GM18868 (cell line): ENCODE measurements at regions not wholly inside any gene's neighbourhood (a gene's known extent, or its start where the extent isn't known, plus 50 kb on each side); places are given as distances from the start of the nearest gene placed in this dataset.
A peak's percentile ranks its signal among the peaks of the same experiment; 100 is the strongest.

Source experiments
- ATAC-seq: cut with Tn5 transposase; IDR thresholded peaks from one replicate; pipeline ENCODE4 v1.9.1; 2021; ENCODE audit warnings: mild to moderate bottlenecking, moderate library complexity; ENCODE audit not compliant: unreplicated experiment

GRCh38 chr12:77578466-77579220, 252.1 kb upstream of the NAV3 start:
- ATAC-seq, result no peak

GRCh38 chr12:77577791-77578190, 252.9 kb upstream of the NAV3 start:
- ATAC-seq, result no peak

- ATAC-seq, result no peak
Observed at GRCh38 chr12:77575376-77575919, 255.2 kb upstream of the NAV3 start.

GRCh38 chr12:77572371-77572770, 258.3 kb upstream of the NAV3 start:
- ATAC-seq, result no peak

GRCh38 chr12:77571768-77572167, 258.9 kb upstream of the NAV3 start:
- no peak for ATAC-seq

- ATAC-seq, result no peak
Observed at GRCh38 chr12:77571127-77571526, 259.6 kb upstream of the NAV3 start.

- no peak for ATAC-seq
Observed at GRCh38 chr12:77569876-77570275, 260.8 kb upstream of the NAV3 start.

- no peak for ATAC-seq
Observed at GRCh38 chr12:77560714-77561113, 270.0 kb upstream of the NAV3 start.

- no peak for ATAC-seq
Observed at GRCh38 chr12:77559400-77560074, 271.2 kb upstream of the NAV3 start.

GRCh38 chr12:77555074-77555473, 275.6 kb upstream of the NAV3 start:
- no peak for ATAC-seq

- ATAC-seq, result peak; percentile 99
Observed at GRCh38 chr12:77553976-77554619, 276.6 kb upstream of the NAV3 start.

- no peak for ATAC-seq
Observed at GRCh38 chr12:77549383-77550128, 281.1 kb upstream of the NAV3 start.

GRCh38 chr12:77548797-77549196, 281.9 kb upstream of the NAV3 start:
- no peak for ATAC-seq

GRCh38 chr12:77540097-77540496, 290.6 kb upstream of the NAV3 start:
- no peak for ATAC-seq

GRCh38 chr12:77537663-77538062, 293.0 kb upstream of the NAV3 start:
- no peak for ATAC-seq

- ATAC-seq, result no peak
Observed at GRCh38 chr12:77535734-77536133, 295.0 kb upstream of the NAV3 start.

GRCh38 chr12:77531912-77532311, 298.8 kb upstream of the NAV3 start:
- no peak for ATAC-seq

- no peak for ATAC-seq
Observed at GRCh38 chr12:77522247-77522646, 308.4 kb upstream of the NAV3 start.

GRCh38 chr12:77521508-77522115, 309.1 kb upstream of the NAV3 start:
- no peak for ATAC-seq

GRCh38 chr12:77514511-77514910, 316.2 kb upstream of the NAV3 start:
- ATAC-seq, result no peak

- ATAC-seq, result no peak
Observed at GRCh38 chr12:77510985-77511384, 319.7 kb upstream of the NAV3 start.
